ENCODE measurements at regions not wholly inside any gene's neighbourhood (a gene's known extent, or its start where the extent isn't known, plus 50 kb on each side); places are given as distances from the start of the nearest gene placed in this dataset.

- DNase-seq (ENCODE audit: low spot score): no peak
Measured at GRCh38 chr3:182462152-182462551, 331.2 kb upstream of the ATP11B start.

- DNase-seq (ENCODE audit: low spot score): no peak
Measured at GRCh38 chr3:182464513-182465145, 328.7 kb upstream of the ATP11B start.

GRCh38 chr3:182465301-182466185 lies 327.8 kb upstream of the ATP11B start:
- DNase-seq (ENCODE audit: low spot score): no peak

GRCh38 chr3:182469086-182469485 lies 324.2 kb upstream of the ATP11B start:
- no peak for DNase-seq (ENCODE audit: low spot score)

- DNase-seq (ENCODE audit: low spot score): no peak
Measured at GRCh38 chr3:182470187-182470586, 323.1 kb upstream of the ATP11B start.

GRCh38 chr3:182473191-182473710 lies 320.1 kb upstream of the ATP11B start:
- DNase-seq (ENCODE audit: low spot score): no peak

GRCh38 chr3:182478369-182478768 lies 314.9 kb upstream of the ATP11B start:
- no peak for DNase-seq (ENCODE audit: low spot score)

- DNase-seq (ENCODE audit: low spot score): no peak
Measured at GRCh38 chr3:182479419-182480336, 313.6 kb upstream of the ATP11B start.

GRCh38 chr3:182482705-182483104 lies 310.6 kb upstream of the ATP11B start:
- no peak for DNase-seq (ENCODE audit: low spot score)

GRCh38 chr3:182484682-182485081 lies 308.6 kb upstream of the ATP11B start:
- DNase-seq (ENCODE audit: low spot score): no peak

GRCh38 chr3:182485301-182485700 lies 308.0 kb upstream of the ATP11B start:
- no peak for DNase-seq (ENCODE audit: low spot score)

GRCh38 chr3:182486463-182486862 lies 306.8 kb upstream of the ATP11B start:
- DNase-seq (ENCODE audit: low spot score): no peak

- no peak for DNase-seq (ENCODE audit: low spot score)
Measured at GRCh38 chr3:182487143-182487542, 306.2 kb upstream of the ATP11B start.

- no peak for DNase-seq (ENCODE audit: low spot score)
Measured at GRCh38 chr3:182487611-182488010, 305.7 kb upstream of the ATP11B start.

- no peak for DNase-seq (ENCODE audit: low spot score)
Measured at GRCh38 chr3:182490596-182491491, 302.5 kb upstream of the ATP11B start.

GRCh38 chr3:182491577-182491976 lies 301.7 kb upstream of the ATP11B start:
- no peak for DNase-seq (ENCODE audit: low spot score)

- no peak for DNase-seq (ENCODE audit: low spot score)
Measured at GRCh38 chr3:182492536-182492935, 300.8 kb upstream of the ATP11B start.

- DNase-seq (ENCODE audit: low spot score): no peak
Measured at GRCh38 chr3:182500289-182500688, 293.0 kb upstream of the ATP11B start.

GRCh38 chr3:182501856-182502255 lies 291.4 kb upstream of the ATP11B start:
- no peak for DNase-seq (ENCODE audit: low spot score)

GRCh38 chr3:182503401-182503800 lies 289.9 kb upstream of the ATP11B start:
- no peak for DNase-seq (ENCODE audit: low spot score)
